GM12878 (cell line): ENCODE measurements at regions not wholly inside any gene's neighbourhood (a gene's known extent, or its start where the extent isn't known, plus 50 kb on each side); places are given as distances from the start of the nearest gene placed in this dataset.
"Not testable (repeated sequence)": the region's sequence is repeated elsewhere in the genome, so short reads cannot be mapped to it uniquely, and the experiment has no call there.

Source experiments
- CBX5 ChIP-seq: sonication (generic); IDR thresholded peaks from 2 replicates; pipeline ENCODE4 v1.6.1; 2016; ENCODE audit warnings: low read depth, moderate library complexity, mild to moderate bottlenecking, inconsistent platforms
- EZH2 ChIP-seq: IDR thresholded peaks from 2 replicates; pipeline ENCODE4 v1.6.1; 2012; ENCODE audit warnings: low read depth, mild to moderate bottlenecking, control low read depth, inconsistent platforms, low read length, borderline replicate concordance; ENCODE audit not compliant: control insufficient read depth
- MEF2B ChIP-seq: fragments of 450-650 bp; IDR thresholded peaks from 2 replicates; pipeline ENCODE4 v1.6.1; 2018; ENCODE audit warnings: mild to moderate bottlenecking, moderate library complexity; ENCODE audit not compliant: partially characterized antibody, poor library complexity, severe bottlenecking
- MTA3 ChIP-seq: IDR thresholded peaks from 2 replicates; pipeline ENCODE4 v1.6.1; 2012; ENCODE audit warnings: low read length, inconsistent platforms, borderline replicate concordance
- NRF1 ChIP-seq: conservative IDR thresholded peaks from 2 replicates; pipeline ENCODE4 v1.6.1; 2011; ENCODE audit warnings: mild to moderate bottlenecking, low read depth, low read length, improper control_type of control experiment
- POLR2A ChIP-seq: IDR thresholded peaks from 2 replicates; pipeline ENCODE4 v1.6.1; 2011; ENCODE audit warnings: low read depth, mild to moderate bottlenecking, low read length
- RB1 ChIP-seq: fragments of 450-650 bp; formaldehyde crosslinking; IDR thresholded peaks from 2 replicates; pipeline ENCODE4 v1.6.1; 2017; ENCODE audit warnings: mild to moderate bottlenecking, borderline replicate concordance
- RFX5 ChIP-seq: IDR thresholded peaks from 2 replicates; pipeline ENCODE4 v1.6.1; 2011; ENCODE audit warnings: low read depth, low read length, improper control_type of control experiment
- TF ChIP-seq, protein P1 (sequence below), 3 experiments: IDR thresholded peaks in 2 of 3; conservative IDR thresholded peaks in 1 of 3; 2 replicates each; pipeline ENCODE4 v1.5.1; 2011; ENCODE audit warnings: low read depth in 3 of 3, low read length in 3 of 3, mild to moderate bottlenecking in 3 of 3, control low read depth in 2 of 3, moderate library complexity in 2 of 3, inconsistent platforms in 1 of 3, mixed read lengths in 1 of 3; ENCODE audit not compliant: control insufficient read depth in 2 of 3, insufficient read depth in 1 of 3; ENCODE audit errors: extremely low read depth in 1 of 3

DNA sequence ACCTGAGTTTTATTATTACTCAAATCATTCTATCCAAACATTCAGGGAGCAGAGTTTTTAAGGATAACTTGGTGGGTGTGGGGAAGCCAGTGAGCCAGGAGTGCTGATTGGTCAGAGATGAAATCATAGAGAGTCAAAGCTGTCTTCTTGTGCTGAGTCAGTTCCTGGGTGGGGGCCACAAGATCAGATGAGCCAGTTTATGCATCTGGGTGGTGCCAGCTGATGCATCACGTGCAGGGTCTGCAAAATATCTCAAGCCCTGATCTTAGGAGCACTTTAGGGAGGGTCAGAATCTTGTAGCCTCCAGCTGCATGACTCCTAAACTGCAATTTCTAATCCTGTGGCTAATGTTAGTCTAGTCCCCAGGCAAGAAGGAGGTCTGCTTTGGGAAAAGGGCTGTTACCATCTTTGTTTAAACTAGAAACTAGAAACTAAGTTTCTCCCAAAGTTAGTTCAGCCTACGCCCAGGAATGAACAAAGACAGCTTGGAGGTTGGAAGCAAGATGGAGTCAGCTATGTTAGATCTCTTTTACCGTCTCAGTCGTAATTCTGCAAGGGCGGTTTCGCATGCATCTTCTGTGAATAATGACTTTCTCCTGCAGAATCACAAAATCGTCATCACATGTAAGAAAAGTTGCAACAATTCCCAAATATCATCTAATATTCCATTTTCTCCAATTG lies 97.5 kb downstream of the ZNF664 start:
- TF ChIP-seq, protein P1, sequence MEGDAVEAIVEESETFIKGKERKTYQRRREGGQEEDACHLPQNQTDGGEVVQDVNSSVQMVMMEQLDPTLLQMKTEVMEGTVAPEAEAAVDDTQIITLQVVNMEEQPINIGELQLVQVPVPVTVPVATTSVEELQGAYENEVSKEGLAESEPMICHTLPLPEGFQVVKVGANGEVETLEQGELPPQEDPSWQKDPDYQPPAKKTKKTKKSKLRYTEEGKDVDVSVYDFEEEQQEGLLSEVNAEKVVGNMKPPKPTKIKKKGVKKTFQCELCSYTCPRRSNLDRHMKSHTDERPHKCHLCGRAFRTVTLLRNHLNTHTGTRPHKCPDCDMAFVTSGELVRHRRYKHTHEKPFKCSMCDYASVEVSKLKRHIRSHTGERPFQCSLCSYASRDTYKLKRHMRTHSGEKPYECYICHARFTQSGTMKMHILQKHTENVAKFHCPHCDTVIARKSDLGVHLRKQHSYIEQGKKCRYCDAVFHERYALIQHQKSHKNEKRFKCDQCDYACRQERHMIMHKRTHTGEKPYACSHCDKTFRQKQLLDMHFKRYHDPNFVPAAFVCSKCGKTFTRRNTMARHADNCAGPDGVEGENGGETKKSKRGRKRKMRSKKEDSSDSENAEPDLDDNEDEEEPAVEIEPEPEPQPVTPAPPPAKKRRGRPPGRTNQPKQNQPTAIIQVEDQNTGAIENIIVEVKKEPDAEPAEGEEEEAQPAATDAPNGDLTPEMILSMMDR (IDR thresholded peaks at IDR 0.05 in 2 of 3, conservative IDR thresholded peaks at IDR 0.05 in 1 of 3; ENCODE audit: control insufficient read depth in 2 of 3, extremely low read depth in 1 of 3, insufficient read depth in 1 of 3, low read depth in 3 of 3, low read length in 3 of 3): not testable (repeated sequence)
- TF ChIP-seq EZH2, NRF1, POLR2A, CBX5, RB1, MEF2B, RFX5, MTA3: not testable (repeated sequence)
